Cardiac muscle cell (in vitro differentiated cells and primary cell): ENCODE measurements at regions not wholly inside any gene's neighbourhood (a gene's known extent, or its start where the extent isn't known, plus 50 kb on each side); places are given as distances from the start of the nearest gene placed in this dataset.
"Not testable (repeated sequence)": the region's sequence is repeated elsewhere in the genome, so short reads cannot be mapped to it uniquely, and the experiment has no call there.

ENCODE experiments used
- DNase-seq, 2 donors: peaks; one replicate each; pipeline versions ENCODE4 v3.0.0 to v3.0.0-alpha.2; 2010 to 2017; ENCODE audit warnings: low read depth in 1 of 2, low spot score in 1 of 2
- H3K27ac ChIP-seq: fragments of 200-600 bp; sonication (generic); 2 replicates; pipeline ENCODE4 v1.5.1; 2016
- H3K27me3 ChIP-seq: fragments of 200-600 bp; sonication (generic); 2 replicates; pipeline ENCODE4 v1.6.0; 2016; ENCODE audit warnings: control low read depth
- H3K36me3 ChIP-seq: fragments of 200-600 bp; sonication (generic); 2 replicates; pipeline ENCODE4 v1.5.1; 2016; ENCODE audit warnings: control low read depth
- H3K4me1 ChIP-seq: fragments of 200-600 bp; sonication (generic); 2 replicates; pipeline ENCODE4 v1.8.1; 2017; ENCODE audit warnings: low read depth, mild to moderate bottlenecking, mixed run types
- H3K4me3 ChIP-seq: fragments of 200-600 bp; sonication (generic); 2 replicates; pipeline ENCODE4 v1.5.1; 2016; ENCODE audit warnings: mild to moderate bottlenecking
- H3K9me3 ChIP-seq: fragments of 200-600 bp; sonication (generic); 2 replicates; pipeline ENCODE4 v1.5.1; 2017; ENCODE audit warnings: low read depth, mild to moderate bottlenecking, control low read depth
- CTCF ChIP-seq: IDR thresholded peaks from 2 replicates; pipeline ENCODE4 v1.5.1; 2012; ENCODE audit warnings: low read depth, mild to moderate bottlenecking, low read length

DNA sequence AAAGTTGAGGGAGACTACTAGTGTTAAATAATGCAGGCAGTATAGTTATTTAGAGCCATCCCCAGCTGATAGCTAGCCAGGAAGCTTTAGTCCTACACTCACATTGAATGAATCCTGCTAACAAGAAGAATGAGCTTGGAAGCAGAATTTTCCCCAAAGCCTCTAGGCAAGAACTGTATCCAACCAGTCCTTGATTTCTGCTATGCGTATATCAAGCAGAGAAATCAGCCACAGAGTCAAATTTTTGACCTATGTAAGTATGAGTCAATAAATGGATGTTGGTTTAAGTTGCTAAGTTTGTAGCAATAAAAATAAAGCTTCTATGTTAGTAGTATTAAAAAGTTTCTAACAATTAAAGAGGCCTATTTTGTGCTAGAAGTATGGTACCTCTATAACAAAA is 672.1 kb upstream of the CHD1 start:
- Histone ChIP-seq H3K4me1 (no peaks in the 10 kb centered on the region), H3K27me3 (no peaks in the 10 kb centered on the region), H3K4me3 (no peak overlapping the region), H3K27ac (no peak overlapping the region), H3K9me3 (no peaks in the 10 kb centered on the region), H3K36me3 (no peaks in the 10 kb centered on the region)
- no peak for DNase-seq
- no peak for TF ChIP-seq CTCF

DNA sequence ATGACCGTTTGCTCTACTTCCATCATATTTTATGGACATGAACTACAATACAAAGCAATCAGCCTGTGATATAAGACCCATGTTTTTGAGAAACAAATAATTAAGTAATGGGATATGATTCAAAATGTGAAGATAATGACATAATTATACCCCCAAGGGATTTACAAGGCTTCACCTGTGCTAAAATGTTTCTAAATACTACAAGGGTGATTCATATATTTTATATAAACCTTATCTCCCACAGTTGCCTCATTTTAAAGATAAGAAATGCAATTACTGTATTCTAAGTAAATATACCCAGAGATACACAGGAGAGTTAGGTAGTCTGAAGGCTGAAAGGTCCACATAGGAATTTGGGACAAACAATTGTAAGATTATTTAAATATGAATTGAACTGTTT is 662.0 kb upstream of the CHD1 start:
- no peak for DNase-seq
- Histone ChIP-seq H3K4me1 (no peaks in the 10 kb centered on the region), H3K4me3 (no peak overlapping the region), H3K27me3 (no peaks in the 10 kb centered on the region), H3K9me3 (no peaks in the 10 kb centered on the region), H3K27ac (no peak overlapping the region), H3K36me3 (no peaks in the 10 kb centered on the region)
- no peak for TF ChIP-seq CTCF

DNA sequence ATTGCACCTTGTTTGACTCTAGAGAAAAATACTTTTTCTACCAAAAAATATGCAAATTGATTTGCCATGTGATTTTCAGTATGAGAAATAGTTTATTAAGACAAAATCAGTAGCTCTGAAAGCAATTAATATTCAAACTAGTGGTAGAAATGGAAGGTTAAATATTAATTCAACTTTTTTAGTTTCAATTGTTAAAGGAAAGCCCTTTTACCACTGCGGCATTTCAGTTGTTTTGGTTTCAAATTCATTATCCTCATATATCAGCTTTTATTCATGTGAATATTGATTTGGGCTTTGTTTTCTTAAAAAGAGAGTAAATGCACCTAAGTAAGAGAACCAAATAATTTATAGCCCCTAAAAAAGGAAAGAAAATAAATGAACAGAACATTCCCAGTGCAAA is 660.6 kb upstream of the CHD1 start:
- DNase-seq: no peak
- no peaks in the 10 kb centered on the region for H3K4me1 ChIP-seq
- TF ChIP-seq CTCF: no peak
- no peak overlapping the region for H3K27ac ChIP-seq
- H3K27me3 ChIP-seq: no peaks in the 10 kb centered on the region
- H3K4me3 ChIP-seq: no peak overlapping the region
- H3K9me3 ChIP-seq: no peaks in the 10 kb centered on the region
- H3K36me3 ChIP-seq: no peaks in the 10 kb centered on the region

DNA sequence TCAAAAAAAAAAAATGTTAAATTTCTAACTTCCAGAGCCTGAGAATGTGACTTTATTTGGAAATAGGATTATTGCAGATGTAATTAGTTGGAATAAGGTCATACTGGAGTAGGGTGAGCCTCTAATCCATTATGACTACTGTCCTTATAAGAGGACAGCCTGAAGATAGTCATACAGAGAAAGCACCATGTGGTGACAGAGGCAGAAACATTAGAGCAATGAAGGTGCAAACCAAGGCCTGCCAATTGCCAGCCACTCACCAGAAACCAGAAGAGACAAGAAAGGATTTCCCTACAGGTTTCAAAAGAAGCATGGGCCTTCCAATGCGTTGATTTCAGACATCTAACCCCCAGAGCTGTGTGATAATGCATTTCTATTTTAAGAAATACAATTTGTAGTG is 659.2 kb upstream of the CHD1 start:
- Histone ChIP-seq H3K27ac (no peak overlapping the region), H3K9me3 (no peaks in the 10 kb centered on the region), H3K36me3 (no peaks in the 10 kb centered on the region), H3K4me1 (no peaks in the 10 kb centered on the region), H3K27me3 (no peaks in the 10 kb centered on the region), H3K4me3 (no peak overlapping the region)
- no peak for DNase-seq
- TF ChIP-seq CTCF: no peak

GRCh38 chr5:99586878-99587277 is 658.1 kb upstream of the CHD1 start:
- no peaks in the 10 kb centered on the region for H3K36me3 ChIP-seq
- H3K27ac ChIP-seq: no peak overlapping the region
- DNase-seq: peak in 1 of 2 donors; percentile 0
- H3K9me3 ChIP-seq: no peaks in the 10 kb centered on the region
- no peaks in the 10 kb centered on the region for H3K4me1 ChIP-seq
- no peak for TF ChIP-seq CTCF
- H3K27me3 ChIP-seq: no peaks in the 10 kb centered on the region
- no peak overlapping the region for H3K4me3 ChIP-seq

DNA sequence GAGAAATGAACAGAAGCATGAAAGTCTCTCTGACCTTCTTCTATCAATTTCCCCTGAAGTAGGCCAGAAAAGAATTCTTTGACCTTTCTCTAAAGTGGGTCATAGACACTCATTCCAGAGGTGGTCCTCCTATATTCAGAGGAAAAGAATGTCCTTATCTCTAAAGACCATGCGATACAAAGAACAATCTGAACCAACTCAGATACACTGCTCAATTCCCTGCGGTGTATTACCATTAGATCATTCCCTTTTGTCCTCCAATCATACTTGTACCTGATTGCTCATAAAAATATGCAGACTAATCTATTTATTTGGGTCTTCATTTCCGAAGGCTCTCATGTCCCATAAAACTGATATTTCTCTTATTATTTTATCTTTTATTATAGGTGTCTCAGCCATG is 652.4 kb upstream of the CHD1 start:
- H3K27ac ChIP-seq, H3K4me3 ChIP-seq, H3K4me1 ChIP-seq, H3K36me3 ChIP-seq, H3K27me3 ChIP-seq, DNase-seq, H3K9me3 ChIP-seq: not testable (repeated sequence)

- DNase-seq: not testable (repeated sequence)
These were observed 634.3 kb upstream of the CHD1 start for GRCh38 chr5:99562937-99563627.

More at GRCh38 chr5:99562937-99563627, 634.3 kb upstream of the CHD1 start:
- not testable (repeated sequence) for H3K4me3 ChIP-seq, H3K27ac ChIP-seq, H3K9me3 ChIP-seq, H3K36me3 ChIP-seq, H3K4me1 ChIP-seq, H3K27me3 ChIP-seq
